ENCODE measurements at regions not wholly inside any gene's neighbourhood (a gene's known extent, or its start where the extent isn't known, plus 50 kb on each side); places are given as distances from the start of the nearest gene placed in this dataset.
"Not testable (repeated sequence)": the region's sequence is repeated elsewhere in the genome, so short reads cannot be mapped to it uniquely, and the experiment has no call there.

- POLR2A ChIA-PET: no interaction called here
- CTCF ChIA-PET: no interaction called here
These were observed 80.8 kb upstream of the RAP1B start for GRCh38 chr12:68529869-68530268.

GRCh38 chr12:68530299-68530698 is 80.4 kb upstream of the RAP1B start:
- CTCF ChIA-PET: no interaction called here

GRCh38 chr12:68530965-68531364 is 79.7 kb upstream of the RAP1B start:
- CTCF ChIA-PET: no interaction called here
- POLR2A ChIA-PET: interaction anchor here (0.6 kb wide), 1 partner anchor 90 kb away, joined by 3 read pairs; no protein-coding TSS in a partner anchor

More at GRCh38 chr12:68530299-68530698, 80.4 kb upstream of the RAP1B start:
- POLR2A ChIA-PET: no interaction called here

GRCh38 chr12:68532204-68532886 is 78.4 kb upstream of the RAP1B start:
- ChIA-PET POLR2A (interaction anchor here (0.7 kb wide), 1 partner anchor 81 kb away, joined by 3 read pairs; no protein-coding TSS in a partner anchor), CTCF (no interaction called here)

- ChIA-PET POLR2A (no interaction called here), CTCF (no interaction called here)
These were observed 77.8 kb upstream of the RAP1B start for GRCh38 chr12:68532887-68533248.

- CTCF ChIA-PET: interaction anchor here (0.7 kb wide), 1 partner anchor 200 kb away, joined by 3 read pairs; no protein-coding TSS in a partner anchor
These were observed 76.6 kb upstream of the RAP1B start for GRCh38 chr12:68534108-68534507.

GRCh38 chr12:68536885-68537485 is 73.7 kb upstream of the RAP1B start:
- CTCF ChIA-PET: no interaction called here
- POLR2A ChIA-PET: no interaction called here

More at GRCh38 chr12:68534108-68534507, 76.6 kb upstream of the RAP1B start:
- POLR2A ChIA-PET: no interaction called here

GRCh38 chr12:68537571-68537970 is 73.1 kb upstream of the RAP1B start:
- ChIA-PET CTCF (no interaction called here), POLR2A (no interaction called here)

GRCh38 chr12:68538726-68539614 is 71.7 kb upstream of the RAP1B start:
- ChIA-PET POLR2A (no interaction called here), CTCF (no interaction called here)

- POLR2A ChIA-PET: no interaction called here
- CTCF ChIA-PET: no interaction called here
These were observed 71.1 kb upstream of the RAP1B start for GRCh38 chr12:68539615-68539952.

GRCh38 chr12:68540768-68541167 is 69.9 kb upstream of the RAP1B start:
- POLR2A ChIA-PET, CTCF ChIA-PET: not testable (repeated sequence)

- POLR2A ChIA-PET, CTCF ChIA-PET: not testable (repeated sequence)
These were observed 63.4 kb upstream of the RAP1B start for GRCh38 chr12:68547318-68547717.

- CTCF ChIA-PET: not testable (repeated sequence)
- POLR2A ChIA-PET: interaction anchor here (0.7 kb wide), 1 partner anchor 371 kb away, joined by 4 read pairs; no protein-coding TSS in a partner anchor
These were observed 58.0 kb upstream of the RAP1B start for GRCh38 chr12:68552605-68553195.

GRCh38 chr12:68557011-68557730 is 53.5 kb upstream of the RAP1B start:
- CTCF ChIA-PET: no interaction called here
- POLR2A ChIA-PET: no interaction called here

GRCh38 chr12:68559246-68559645 is 51.5 kb upstream of the RAP1B start:
- CTCF ChIA-PET: no interaction called here
- POLR2A ChIA-PET: no interaction called here

GRCh38 chr12:68559984-68560850 is 50.5 kb upstream of the RAP1B start:
- CTCF ChIA-PET: interaction anchor here (0.6 kb wide), 1 partner anchor 34 kb away, joined by 4 read pairs; no protein-coding TSS in a partner anchor
- POLR2A ChIA-PET: interaction anchor here (1.1 kb wide), 1 partner anchor 176 kb away, joined by 8 read pairs; no protein-coding TSS in a partner anchor

- POLR2A ChIA-PET: interaction anchor here (1.1 kb wide), 1 partner anchor 177 kb away, joined by 8 read pairs; no protein-coding TSS in a partner anchor
- CTCF ChIA-PET: interaction anchor here (0.6 to 1.1 kb wide), 3 partner anchors 33 to 141 kb away, joined by 3 to 4 read pairs (median 3); no protein-coding TSS in a partner anchor
These were observed 49.8 kb upstream of the RAP1B start for GRCh38 chr12:68560851-68561422.
